HuH-7 (cell line): ENCODE measurements at regions not wholly inside any gene's neighbourhood (a gene's known extent, or its start where the extent isn't known, plus 50 kb on each side); places are given as distances from the start of the nearest gene placed in this dataset.
"Not testable (repeated sequence)": the region's sequence is repeated elsewhere in the genome, so short reads cannot be mapped to it uniquely, and the experiment has no call there.

Source experiments
- DNase-seq: peaks from one replicate; pipeline ENCODE4 v3.0.0; 2011; ENCODE audit warnings: low spot score

- not testable (repeated sequence) for DNase-seq
Measured at GRCh38 chr16:16448423-16448822, 69.5 kb downstream of the NPIPA7 start.

GRCh38 chr16:16449712-16450237, 70.8 kb downstream of the NPIPA7 start:
- not testable (repeated sequence) for DNase-seq

GRCh38 chr16:16451721-16452410, 72.9 kb downstream of the NPIPA7 start:
- not testable (repeated sequence) for DNase-seq

DNA sequence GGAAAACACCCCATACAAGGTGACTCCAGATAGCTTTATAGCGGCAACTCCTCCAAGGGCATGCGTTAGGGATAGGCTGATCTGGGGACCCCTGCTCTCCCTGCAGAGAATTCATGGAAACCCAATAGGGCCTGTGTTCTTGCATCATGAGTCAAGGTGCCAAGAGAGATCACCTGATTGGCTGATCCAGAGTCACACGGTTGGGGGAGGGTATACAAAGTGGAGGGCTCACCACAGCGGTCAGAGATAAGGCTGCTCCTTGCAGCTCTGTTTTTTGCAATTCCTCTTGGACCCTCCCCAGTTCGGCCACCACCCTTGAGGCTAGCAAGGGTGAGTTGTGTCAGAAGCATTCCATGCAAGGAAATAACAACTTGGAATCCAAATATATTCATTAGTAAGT, 79.6 kb downstream of the NPIPA7 start:
- not testable (repeated sequence) for DNase-seq

GRCh38 chr16:16463792-16464191, 84.9 kb downstream of the NPIPA7 start:
- DNase-seq: not testable (repeated sequence)

- not testable (repeated sequence) for DNase-seq
Measured at GRCh38 chr16:16488919-16489318, 110.0 kb downstream of the NPIPA7 start.

- not testable (repeated sequence) for DNase-seq
Measured at GRCh38 chr16:16489466-16489865, 110.5 kb downstream of the NPIPA7 start.

DNA sequence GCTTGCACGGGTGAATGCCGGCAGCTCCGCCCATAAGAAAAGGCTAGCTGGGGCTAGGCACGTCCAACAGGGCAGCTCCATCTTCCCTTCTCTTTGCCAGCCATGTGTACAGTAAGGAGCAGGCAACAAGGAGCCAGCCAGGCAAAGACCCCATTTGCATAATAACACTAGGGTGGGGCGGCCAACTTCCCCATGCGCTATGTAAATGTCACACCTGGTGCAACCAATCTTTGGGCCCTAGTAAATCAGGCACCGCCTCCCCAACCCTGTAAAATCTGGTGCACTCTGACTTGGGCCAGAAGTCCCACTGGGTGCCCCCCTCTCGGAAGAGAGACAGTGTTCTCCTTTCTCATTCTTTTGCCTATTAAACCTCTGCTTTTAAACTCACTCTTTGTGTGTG, 115.2 kb downstream of the NPIPA7 start:
- not testable (repeated sequence) for DNase-seq

- DNase-seq: not testable (repeated sequence)
Measured at GRCh38 chr16:16494998-16495397, 116.1 kb downstream of the NPIPA7 start.

GRCh38 chr16:16499875-16500274, 120.9 kb downstream of the NPIPA7 start:
- not testable (repeated sequence) for DNase-seq

GRCh38 chr16:16507041-16507440, 128.1 kb downstream of the NPIPA7 start:
- DNase-seq: not testable (repeated sequence)

- not testable (repeated sequence) for DNase-seq
Measured at GRCh38 chr16:16508344-16508743, 129.4 kb downstream of the NPIPA7 start.

DNA sequence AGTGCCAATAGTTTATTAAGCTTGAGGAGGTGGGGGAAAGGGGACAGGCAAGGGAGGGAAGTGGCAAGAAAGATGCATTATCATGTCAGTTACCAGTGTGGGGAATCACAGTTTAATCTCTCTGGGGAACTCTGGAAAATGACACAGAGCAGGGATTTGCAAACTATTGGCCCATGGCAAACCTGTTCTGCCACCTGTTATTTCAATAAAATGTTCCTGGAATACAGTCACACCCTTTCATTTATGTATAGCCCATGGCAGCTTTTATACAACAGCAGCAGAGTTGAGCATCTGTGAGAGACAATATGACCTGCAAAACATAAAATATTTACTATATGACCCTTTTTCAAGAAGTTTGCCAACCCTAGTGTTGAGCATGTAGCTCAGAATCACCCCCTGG, 140.5 kb downstream of the NPIPA7 start:
- not testable (repeated sequence) for DNase-seq

- DNase-seq: not testable (repeated sequence)
Measured at GRCh38 chr16:16521239-16522002, 142.5 kb downstream of the NPIPA7 start.

DNA sequence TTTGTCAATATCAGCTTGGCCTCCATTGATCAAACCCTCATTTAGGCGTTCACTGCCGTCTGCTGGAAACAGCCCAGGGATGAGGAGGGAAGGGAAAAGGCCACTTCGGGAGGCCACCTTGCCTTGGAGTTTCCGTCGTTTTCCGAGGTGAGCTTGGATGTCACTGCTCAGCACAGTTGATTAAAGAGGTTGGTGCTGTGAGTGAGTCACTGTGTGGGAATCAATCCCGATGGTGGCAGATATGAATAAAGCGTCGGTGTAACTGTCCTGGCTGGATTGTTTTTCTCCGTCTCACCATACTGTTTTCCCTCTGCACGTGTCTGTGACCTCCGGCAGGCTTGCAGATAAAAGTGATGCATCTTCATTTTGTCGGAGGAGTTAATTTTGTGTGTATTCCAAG, 148.1 kb downstream of the NPIPA7 start:
- not testable (repeated sequence) for DNase-seq

DNA sequence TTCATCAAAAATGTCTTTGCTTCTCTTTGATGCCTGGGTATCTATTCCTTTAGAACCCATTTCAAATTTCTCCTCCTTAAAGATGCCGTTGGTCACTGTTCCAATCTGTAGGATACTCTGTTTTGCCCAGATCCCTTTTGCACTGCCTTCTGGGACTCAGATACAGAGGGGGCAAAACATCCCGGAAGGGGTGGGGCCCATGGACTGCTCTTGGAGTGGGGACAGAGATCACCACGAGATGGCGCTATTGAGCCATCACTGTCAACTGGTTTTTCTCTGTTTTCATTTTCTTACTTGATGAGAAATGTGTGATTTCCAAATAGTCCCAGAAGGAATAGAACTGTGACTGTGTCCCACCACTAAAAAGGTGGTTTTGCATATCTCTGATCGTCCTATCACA, 151.8 kb downstream of the NPIPA7 start:
- not testable (repeated sequence) for DNase-seq

GRCh38 chr16:16535565-16535964, 156.6 kb downstream of the NPIPA7 start:
- not testable (repeated sequence) for DNase-seq

DNA sequence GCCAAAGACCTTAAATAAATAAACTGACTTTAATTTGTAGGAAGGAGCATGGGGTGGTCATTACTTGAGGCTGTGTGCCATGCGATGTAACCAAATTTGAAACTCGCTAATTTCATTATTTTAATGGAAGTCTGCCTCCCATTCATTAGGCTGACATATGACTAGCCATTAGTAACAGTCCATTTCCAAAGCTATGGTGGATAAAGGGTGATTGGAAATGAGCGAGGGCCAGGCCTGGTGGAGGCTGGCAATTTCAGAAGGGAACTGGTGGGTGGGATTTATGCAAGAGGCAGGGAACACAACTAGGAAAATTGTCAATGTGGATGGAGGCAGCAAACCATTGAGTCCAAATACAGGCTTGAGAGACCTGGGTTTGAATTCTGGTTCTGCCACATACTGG, 157.2 kb downstream of the NPIPA7 start:
- DNase-seq: not testable (repeated sequence)

DNA sequence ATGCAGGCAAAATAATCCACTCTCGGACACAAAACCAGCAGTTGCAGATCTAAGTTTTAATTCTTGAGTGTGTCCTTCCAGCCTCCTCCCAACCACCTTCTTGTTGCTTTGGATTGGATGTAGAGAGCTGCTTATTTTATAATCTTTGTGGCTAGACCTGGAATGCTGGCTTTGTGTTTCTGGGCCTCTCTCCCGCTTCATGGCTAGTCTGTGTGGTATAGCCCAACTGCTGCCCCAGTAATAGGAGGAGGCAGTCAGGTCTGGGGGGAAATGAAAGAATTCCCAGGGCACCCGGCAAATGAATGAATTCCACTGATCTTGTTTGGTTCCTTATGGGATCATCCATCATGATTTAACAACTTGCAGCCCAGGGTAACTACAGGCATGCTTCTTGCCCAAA, 170.8 kb downstream of the NPIPA7 start:
- not testable (repeated sequence) for DNase-seq

DNA sequence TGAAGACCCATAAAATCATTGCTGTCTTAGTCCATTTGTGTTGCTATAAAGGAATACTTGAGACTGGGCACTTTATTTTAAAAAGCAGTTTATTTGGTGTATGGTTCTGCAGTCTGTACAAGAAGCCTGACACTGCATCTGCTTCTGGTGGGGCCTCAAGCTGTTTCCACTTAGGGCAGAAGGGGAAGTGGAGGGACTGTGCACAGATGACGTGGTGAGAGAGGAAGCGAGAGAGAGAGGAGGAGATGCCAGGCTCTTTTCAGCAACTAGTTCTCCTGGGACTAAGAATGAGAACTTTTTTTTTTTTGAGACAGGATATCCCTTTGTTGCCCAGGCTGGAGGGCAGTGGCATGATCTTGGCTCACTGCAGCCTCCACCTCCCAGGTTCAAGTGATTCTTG, 171.9 kb downstream of the NPIPA7 start:
- not testable (repeated sequence) for DNase-seq

DNA sequence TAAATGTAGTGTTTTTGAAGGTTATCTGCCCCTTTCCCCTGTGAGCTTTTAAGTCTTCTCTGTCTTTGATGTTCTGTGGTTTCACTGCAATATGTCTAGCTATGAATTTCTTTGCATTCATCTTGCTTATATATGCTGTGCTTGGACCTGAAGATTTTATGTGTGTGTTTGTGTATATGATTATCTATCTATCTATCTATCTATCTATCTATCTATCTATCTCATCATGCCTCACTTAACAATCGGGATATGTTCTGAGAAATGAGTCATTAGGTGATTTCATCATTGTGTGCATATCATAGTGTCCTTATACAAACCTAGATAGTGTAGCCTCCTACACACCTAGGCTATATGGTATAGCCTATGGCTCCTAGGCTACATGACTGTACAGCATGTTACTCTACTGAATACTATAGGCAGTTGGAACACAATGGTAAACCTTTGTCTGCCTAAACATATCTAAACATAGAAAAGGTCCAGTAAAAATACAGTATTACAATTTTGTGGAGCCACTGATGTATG, 173.9 kb downstream of the NPIPA7 start:
- DNase-seq: not testable (repeated sequence)

DNA sequence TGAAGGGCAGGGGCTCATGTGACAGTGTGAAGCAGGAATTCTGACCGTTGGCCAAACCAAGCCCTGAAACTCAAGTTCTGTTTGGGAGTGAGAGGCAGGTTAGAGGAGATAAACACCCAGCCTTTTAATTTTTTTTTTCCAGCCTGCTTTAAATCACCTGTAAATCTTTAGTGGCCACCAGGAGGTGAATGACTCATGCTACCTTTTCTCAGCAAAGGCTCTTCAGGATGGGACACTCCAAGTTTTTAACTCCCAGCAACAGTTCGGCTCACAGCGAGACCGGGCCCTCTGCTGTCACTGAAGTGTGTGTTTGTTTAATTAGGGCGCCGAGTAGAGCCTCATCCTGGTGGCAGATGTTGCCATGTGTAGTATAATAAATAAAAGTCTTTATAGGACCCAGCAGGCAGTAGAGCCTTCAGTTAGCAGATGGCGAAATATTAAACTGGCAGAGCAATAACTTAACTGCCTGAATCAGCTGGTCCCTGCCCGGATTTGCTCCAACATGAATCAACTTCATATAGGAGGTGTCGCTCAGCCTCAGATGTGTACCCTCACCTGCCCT, 180.3 kb downstream of the NPIPA7 start:
- DNase-seq: not testable (repeated sequence)
